Hematopoietic multipotent progenitor cell treated with erythropoietin and hydrocortisone succinate and interleukin-3 and kit ligand, for 4 days (in vitro differentiated cells): ENCODE measurements at regions not wholly inside any gene's neighbourhood (a gene's known extent, or its start where the extent isn't known, plus 50 kb on each side); places are given as distances from the start of the nearest gene placed in this dataset.
"Not testable (repeated sequence)": the region's sequence is repeated elsewhere in the genome, so short reads cannot be mapped to it uniquely, and the experiment has no call there.

Experiments used
- DNase-seq: peaks from one replicate; pipeline ENCODE4 v3.0.0-alpha.2; 2015

DNA sequence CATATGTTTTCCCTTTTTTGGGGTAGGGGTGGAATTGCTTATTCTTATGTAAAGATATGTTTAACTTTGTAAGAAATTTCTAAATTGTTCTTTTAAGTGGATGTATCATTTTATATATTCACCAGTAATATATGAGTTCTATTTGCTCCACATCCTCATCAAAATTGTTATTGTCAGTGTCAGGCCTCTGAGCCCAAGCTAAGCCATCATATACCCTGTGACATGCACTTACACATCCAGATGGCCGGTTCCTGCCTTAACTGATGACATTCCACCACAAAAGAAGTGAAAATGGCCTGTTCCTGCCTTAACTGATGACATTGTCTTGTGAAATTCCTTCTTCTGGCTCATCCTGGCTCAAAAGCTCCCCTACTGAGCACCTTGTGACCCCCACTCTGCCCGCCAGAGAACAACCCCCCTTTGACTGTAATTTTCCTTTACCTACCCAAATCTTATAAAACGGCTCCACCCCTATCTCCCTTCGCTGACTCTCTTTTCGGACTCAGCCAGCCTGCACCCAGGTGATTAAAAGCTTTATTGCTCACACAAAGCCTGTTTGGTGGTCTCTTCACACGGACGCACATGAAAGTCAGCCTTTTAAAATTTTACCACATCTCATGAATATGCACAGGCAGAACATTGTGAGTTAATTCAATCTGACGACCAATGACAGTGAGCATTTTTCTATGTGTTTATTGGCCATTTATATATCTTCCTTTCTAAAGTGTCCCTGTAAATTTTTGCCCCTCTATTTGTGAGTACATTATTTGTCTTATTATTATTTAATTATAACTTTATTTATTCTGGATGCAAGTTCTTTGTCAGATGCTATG is 176.8 kb downstream of the CDC14C start:
- DNase-seq, result not testable (repeated sequence)

DNA sequence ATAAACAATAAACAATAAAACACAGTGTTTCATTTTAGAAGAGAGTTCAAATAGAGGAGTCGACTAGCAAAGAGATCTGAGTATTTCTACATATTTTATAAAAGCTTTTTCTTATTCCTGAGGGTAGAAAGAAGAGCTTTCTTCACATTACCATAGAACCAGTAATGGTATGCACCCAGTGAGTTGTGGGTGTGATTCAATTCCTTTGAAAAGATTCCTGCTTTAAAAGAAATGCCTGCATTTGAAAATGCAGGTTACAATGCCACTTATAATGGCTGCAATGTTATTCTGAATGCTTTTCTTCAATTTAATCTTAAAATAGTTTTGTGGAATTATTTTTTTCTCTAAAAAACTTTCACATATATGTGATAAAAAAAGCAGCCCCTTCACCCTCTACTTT is 178.1 kb downstream of the CDC14C start:
- no peak for DNase-seq

DNA sequence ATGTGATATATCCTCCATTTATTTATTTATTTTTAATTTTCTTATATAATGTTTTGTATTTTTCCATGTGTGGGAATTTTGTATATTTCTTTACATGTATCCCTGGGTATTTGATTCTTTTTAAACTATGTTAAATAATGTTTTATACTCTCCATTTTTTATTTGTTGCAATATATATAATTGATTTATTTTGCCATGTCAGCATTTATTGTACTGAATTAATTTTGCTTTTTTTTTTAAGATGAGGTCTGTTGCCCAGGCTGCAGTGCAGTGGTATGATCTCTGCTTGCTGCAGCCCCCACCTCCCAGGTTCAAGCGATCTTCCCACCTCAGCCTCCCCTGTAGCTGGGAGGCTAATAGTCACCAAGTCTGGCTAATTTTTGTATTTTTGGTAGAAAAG is 187.4 kb downstream of the CDC14C start:
- DNase-seq, result no peak

DNA sequence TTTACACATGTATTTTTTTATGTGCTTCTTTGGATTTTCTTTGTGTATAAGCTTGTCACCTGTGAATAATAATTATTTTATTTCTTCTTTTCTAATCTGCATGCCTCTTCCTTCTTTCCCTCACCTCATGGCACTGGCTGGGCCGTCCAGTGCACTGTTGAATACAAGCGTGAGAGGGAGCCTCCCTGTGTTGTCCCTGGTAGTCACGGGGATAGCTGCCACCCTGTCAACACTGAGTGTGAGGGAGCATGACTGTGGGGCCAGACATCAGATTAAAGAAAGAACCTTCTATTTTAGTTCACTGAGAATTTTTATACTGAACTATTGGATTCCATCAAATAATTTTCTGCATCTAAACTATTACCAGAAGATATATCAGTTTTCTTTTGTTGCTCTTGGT is 187.9 kb downstream of the CDC14C start:
- no peak for DNase-seq

DNA sequence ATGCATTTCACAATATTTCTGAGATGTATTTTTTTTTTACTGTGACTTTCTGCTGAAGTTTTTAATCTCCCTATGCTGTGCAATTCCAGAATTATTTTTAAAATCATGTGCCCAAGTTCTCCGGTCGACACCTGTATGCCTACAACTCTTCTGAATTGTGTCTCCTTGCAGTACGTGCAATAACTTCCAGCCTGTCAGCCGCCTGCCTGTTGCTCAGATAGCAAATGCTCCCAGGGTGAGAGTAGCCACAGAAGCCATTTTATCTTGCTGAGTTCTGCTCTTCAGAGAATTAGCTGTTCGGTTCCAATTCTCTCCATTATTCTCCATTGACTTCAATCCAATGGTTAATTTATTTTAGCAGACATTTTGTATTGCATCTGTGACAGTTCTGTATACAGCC is 188.3 kb downstream of the CDC14C start:
- DNase-seq, result no peak

DNA sequence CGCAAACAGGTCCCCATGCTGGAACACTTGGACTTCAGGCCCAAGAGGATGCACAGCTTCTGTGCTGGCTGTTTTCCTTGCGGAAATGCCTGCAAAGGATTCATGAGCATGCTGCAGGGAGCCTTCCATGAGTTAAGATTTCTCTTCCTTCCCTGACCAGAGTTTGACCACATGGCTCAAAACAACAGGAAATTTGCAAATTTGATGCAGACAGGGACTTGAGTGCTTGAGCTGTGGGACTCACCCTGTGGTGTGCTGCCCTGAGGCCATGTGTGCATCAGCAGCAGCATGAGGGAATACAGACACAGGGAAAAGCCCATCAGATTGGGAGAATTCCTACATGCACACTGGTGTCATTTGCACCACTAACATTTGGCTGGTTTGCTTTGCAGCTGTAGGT is 195.4 kb downstream of the CDC14C start:
- DNase-seq, result no peak

DNA sequence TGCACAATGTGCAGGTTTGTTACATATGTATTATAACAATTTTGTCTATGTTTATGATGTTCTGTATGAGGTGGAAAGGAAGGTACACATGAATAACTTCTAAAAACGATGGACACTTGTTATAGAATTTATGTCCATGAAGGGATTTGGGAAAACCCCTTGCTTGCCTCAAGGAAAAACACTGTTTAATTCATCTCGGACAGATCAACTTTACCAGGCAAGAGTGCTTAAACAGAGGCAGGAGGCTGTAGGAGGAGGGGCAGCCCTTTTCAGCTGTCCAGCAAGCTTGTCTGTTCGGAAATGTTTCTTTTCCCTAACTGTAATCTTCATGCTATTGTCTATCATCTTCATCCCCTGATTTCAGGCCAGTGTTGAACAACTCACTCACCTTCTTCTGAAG is 200.9 kb downstream of the CDC14C start:
- DNase-seq, result no peak

DNA sequence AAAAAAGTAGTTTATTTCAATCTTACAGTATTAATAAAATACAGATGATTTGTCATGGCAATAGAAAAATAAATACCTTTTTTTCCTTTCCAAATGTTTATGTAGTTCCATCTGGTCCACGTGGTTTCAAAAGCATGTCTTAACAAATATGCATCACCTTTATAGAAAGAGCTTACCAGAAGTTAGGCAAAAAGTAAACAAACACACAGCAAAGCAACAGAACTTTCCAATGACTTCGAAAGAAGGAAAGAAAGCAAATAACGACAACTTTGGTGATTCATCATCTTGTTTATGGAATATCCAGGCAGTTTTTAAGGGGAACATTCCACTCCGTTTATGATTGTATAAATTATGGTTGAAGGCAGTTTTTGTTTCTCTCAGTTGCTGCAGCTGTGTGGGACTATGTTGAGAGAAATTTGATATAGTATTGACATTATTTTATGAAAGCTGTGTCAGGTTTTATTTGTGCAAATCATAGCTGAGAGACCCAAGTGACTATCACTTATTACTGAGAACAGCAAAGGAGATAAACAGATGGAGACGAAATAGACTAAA is 203.1 kb downstream of the CDC14C start:
- no peak for DNase-seq

DNA sequence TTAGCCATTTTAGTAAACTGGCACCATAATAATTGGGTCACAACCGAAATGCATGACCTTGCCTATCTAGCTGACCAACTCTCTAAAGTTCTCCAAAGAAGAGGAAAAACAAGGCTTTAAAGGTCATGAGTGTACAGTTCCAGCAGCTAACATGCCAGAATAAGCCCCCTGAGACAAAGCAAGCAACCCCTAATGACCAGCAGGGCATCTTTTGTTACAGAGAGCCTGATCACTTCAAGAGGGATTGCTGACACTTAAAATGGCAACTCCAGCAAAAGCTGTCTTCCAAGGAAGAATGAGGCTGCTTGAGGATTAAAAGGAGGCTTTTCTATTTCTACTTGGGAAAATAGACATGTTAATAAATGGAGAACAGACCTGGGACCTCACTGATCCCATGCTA is 213.6 kb downstream of the CDC14C start:
- no peak for DNase-seq

DNA sequence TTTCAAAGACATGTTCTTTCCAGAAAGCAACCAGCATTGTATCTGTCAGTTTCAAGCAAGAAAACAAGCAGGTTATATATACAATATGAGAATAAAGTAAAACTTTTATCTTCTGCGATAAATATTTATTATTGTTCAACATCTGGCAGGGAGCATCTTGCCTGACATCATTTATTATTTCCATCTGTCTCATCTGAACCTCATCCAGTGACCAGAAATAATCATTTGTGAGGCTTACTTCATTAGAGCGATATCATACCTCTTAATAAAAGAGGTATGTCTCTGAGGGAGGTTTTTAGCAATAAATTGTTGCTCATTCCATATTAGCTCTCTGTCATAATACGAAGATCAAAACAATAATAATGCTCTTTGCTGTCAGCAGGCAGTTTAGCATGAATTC is 226.1 kb downstream of the CDC14C start:
- no peak for DNase-seq

DNA sequence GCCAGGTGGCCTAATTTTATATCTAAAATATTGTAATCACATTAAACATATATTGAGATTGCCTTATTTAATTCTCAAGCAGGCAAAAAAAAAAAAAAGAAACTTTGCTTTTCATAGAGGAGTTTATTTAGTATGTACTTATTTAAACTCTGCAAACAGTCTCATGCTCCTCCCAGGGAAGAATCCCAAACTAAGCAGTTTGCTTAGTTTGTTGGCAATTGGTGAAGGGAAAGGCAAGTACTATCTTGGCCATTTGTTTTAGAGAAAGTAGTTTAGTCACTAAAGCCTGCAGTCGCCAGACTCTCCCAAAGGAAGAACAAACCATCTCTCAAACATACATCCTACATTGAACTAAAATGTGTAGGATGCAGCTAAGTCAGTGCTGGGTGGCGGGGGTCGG is 226.8 kb downstream of the CDC14C start:
- no peak for DNase-seq

DNA sequence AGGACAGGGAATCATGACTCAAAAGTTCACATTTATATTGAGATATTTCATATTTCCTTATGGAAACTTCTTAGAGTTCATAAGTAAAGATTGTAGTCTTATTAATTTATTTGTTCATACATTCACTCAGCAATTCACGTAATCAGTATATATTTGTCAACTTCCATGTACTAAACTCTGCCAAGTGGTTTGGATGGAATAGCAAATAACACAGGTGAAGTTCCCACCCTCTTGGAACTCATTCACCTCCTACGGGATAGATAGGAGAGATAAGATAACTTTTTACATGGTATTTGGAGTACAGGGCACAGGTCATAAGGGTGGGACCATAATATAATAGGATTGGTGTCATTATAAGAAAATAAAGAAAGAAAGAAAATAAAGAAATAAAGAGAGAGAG is 234.0 kb downstream of the CDC14C start:
- no peak for DNase-seq

DNA sequence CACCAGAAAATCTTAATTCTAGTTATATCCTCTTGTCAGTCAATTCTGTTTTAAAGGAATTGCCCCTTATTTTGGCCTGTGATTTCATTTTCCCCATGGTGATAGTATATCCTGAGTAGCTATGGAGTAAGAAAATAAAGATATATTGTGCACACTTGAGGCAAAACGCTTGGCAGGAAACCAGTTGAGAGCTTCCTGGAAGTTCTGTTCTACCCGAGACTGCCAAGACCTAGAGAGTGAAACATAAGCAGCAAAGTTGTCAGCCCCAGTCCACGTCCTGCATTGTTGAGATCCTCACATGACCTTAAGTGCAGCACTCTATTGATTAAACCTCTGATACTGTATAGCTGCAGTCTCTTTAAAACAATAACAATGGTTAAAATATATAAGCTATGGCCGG is 235.2 kb downstream of the CDC14C start:
- no peak for DNase-seq

DNA sequence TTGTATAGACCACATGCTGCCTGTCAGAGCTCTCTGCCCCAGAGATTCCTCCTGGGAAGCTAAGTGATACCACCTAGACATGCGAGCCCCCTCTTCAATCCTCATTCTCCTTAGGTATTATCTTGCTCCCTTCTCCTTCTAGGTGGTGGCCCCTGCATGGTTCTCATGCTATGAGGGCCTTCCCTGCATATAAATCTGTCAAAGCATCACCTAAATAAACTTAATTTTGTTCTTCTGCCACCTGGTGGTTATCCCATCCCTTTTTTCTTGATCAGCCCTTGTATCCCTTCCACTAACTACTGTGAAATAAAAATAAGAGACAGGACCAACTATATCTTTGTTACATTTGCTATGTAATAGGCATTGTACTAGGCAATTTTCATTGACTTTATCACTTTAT is 242.1 kb downstream of the CDC14C start:
- peak; percentile 24 for DNase-seq

DNA sequence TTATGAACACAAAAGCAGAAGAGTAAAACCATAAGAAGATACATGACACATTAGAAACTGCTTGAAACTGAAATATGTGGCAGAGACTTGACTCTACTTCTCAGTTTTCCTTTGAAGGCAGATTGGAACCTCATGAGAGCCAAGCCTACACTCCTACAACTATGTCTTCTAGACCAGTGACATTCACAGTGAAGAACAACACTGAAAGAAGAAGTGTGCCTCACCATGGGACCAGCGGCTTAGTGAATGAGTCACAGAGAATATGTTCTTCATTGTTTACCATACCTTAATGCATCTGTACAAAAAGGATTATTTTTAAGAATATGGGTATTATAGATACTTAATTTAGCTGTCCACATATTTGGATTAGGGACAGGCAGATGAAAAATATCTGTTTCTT is 248.3 kb downstream of the CDC14C start:
- no peak for DNase-seq

DNA sequence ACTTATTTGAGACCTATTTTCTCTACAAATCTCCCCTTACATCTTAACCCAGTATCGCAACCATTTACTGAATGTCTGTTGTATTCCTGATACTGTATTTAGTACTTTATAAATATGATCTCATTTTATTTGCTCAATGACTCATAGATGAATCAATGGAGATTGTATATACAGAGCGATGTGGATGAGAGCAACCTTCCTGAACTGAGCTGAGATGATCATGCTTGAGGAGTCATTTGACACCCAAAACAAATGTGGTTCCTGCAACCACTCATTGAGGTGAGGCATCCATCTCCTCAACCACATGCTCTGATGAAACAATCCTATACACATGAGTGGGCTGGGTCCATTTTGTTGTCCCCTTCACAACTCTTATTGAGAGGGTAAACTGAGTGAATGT is 250.0 kb downstream of the CDC14C start:
- DNase-seq, result no peak

DNA sequence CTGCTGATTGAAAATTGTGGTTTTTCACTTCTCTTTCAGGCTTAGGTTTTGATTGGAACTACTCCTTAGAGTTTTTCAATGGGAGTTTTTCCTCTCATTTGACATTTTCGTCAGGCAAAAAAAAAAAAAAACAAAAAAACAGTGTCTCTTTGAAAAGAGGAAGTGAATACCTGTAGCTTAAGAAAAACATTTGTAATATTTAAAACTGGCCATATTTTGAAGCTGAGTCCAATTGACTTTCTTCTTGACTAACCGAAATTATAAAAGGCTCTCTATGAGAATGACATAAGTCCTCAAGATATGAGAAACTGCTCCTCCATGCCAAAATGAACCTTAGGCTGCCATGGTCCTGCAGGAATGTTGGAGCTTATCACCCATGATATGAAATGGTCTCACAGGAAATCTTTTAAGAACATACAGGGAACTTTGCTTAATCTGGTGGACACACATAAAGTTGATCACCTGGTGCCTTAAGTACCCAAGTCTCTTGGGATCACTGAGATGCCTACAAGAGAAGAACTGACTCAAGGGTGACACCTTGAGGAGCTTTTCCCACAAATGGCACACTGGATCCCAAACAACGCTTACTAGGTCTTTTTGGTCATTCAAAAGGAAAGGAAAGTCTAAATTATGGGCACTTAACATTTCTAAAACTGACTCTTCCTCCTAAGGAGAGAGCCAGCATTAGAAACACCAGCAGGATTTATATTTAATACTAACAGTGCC is 263.4 kb downstream of the CDC14C start:
- peak; percentile 1 for DNase-seq

DNA sequence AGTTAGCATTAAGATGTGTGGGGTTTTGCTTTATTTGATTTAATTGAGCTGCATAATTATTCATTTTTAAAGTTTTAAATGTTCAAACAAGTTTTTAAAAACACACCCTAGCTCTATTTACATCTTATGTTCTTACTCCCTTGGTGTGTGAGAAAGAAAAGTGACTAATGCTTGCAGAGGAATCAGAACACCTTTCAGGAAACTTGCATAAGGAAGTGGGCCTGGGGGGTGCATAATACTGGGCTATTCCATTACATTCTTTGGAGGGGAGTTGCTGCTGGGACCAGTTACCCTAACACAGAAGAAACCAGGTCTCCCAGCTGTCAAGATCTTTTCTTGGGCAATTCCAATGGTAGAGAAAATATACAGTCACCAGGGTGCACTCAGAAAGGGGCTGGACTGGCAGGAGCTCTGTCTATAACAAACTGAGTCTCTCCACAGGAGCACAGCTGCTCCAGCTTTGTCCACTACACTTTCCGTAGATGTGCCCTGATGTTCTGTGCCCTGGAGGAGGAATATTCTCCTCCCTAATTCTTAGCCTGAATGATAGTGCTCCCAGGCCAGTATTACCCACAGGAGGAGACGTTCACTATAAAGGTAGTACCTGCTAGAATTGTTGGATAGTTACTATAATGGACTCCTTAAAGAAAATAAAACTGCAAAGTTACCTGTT is 304.2 kb downstream of the CDC14C start:
- no peak for DNase-seq

DNA sequence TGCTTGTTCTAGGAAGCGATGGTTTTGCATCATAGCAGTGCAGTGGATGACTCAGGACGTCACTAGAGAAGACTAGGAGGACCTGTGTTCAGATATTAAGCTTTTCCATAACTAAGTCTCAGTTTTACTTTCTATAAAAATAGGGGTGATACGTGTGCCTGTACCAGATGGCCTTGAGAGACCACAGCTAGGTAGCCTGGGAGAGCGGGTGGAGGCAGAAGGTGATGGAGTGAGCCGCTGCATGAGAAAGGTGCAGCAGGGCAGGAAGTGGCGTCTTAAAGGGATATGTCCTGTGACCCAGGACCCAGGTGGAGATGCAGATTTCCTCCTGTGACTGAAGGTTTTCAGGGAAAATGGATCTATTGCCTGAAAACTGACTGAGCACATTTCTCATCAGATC is 304.9 kb downstream of the CDC14C start:
- no peak for DNase-seq

DNA sequence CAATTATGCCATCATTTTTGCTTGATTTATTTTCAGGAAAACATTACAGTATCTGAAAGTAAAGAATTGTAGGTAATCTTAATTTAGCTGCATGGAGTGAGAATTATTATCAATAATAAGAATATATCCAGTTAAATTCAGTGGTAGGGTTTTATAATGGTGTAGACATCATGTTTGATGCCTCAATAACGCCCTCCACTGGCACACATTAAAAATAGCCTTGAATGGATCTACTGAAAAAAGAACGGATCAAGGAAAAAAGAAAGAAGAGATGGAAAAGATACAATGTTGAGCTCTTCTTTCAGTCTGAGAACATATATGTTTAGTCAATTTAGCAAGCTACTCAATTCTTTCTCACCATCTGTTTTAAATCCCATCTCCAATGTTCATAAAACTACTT is 319.2 kb downstream of the CDC14C start:
- DNase-seq, result no peak

DNA sequence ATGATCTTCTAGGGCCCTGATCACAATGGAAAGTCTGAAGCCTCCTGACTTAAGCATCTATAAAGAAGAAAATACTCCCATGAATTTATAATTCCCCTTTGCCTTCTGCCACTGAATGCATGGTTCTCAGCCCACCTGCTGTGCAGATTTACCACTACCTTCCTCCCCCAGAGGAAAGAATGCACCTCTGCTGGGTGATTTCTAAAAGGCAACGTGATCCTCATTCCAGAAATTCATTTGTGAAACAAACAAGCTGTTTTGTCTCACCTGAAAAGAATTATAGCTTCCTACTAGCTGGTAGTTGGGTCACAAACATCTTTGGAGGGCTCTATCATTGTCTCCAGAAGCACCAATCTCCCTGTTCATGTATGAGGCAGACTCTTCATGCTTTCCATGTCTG is 320.2 kb downstream of the CDC14C start:
- DNase-seq, result no peak

DNA sequence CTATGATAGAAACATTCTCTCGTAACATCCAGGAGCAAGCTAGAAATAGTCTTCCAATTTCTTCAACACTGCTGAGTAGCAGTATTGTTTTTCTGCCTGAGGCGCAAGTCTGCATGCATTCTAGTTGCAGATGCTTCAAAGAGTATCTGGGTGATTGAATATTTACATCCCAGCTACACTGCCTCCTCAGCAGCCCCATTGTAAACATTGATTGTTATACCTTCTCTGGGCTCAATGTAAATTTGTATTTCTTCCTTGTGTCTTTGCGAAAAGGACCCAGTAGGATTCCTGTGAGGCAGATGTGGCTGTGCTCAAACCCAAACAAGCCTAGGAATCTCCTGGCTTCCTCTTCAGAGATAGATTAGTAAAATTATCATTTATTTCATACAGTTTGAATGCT is 320.7 kb downstream of the CDC14C start:
- DNase-seq, result no peak

DNA sequence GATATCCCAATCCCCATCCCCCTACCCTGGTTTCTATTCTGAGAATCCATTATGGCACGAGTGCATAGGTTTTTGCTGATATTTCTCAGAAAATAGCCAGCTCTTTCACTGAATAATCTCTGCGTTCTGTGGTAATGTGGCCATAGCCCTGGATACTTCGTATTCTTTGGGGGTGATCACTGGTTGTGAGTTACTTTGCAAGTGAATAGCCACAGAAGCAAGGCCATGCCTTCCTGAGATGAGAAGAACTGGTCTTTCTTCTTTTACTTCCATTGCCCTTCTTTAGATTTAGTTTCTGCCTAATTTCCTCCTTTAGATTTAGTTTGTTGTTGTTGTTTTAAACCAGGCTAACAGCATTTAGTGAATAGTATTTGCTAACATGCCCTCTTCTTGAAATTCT is 323.4 kb downstream of the CDC14C start:
- DNase-seq, result no peak

DNA sequence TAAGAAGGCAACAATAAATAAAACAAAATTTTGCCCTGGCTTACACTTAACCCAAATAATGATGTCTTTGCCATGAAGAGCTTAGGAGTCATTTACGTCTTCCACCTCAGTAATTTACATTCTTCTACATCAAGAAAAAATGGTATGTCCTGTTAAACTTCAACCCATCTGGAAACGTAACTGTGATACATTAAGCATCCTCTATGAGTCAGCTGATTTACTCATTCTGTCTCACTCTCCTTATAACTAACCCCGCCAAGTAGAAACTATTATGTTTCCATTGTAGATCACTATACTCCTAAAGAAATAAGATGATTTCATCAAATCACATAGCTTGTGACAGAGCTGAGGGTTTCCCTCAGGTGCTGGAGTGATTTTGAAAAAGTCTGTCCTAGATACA is 330.7 kb downstream of the CDC14C start:
- no peak for DNase-seq
